Endothelial cell of umbilical vein (primary cell): ENCODE measurements at regions not wholly inside any gene's neighbourhood (a gene's known extent, or its start where the extent isn't known, plus 50 kb on each side); places are given as distances from the start of the nearest gene placed in this dataset.

Experiments
- BruUV-seq: library from RNA; stranded (reverse); fragments of 400-500 nt; replicated peaks from 2 replicates; lab custom pipeline; 2021; lab: Mats Ljungman, UMichigan
- CTCF ChIA-PET: fragments of 300-600, 350-600 bp; sonication (Branson Sonifier 250); formaldehyde crosslinking; loops from one replicate; lab custom pipeline; 2021; ENCODE audit warnings: antibody characterized with exemption, inconsistent platforms; lab: Charles Lee
- POLR2A ChIA-PET: fragments of 300-600, 350-600 bp; sonication (Branson Sonifier 250); formaldehyde crosslinking; loops from one replicate; lab custom pipeline; 2021; ENCODE audit warnings: antibody characterized with exemption, inconsistent platforms; lab: Charles Lee
- DNase-seq: peaks from one replicate; pipeline ENCODE4 v3.0.0-alpha.2; 2011; ENCODE audit warnings: low read depth, low spot score
- FAIRE-seq: peaks from 2 replicates; lab custom pipeline; 2011; peaks lifted over from hg19 to GRCh38; lab: Jason Lieb, UNC
- H2AFZ ChIP-seq: 2 replicates; pipeline ENCODE4 v1.6.0; 2012; ENCODE audit warnings: low read depth, low read length, control low read depth, inconsistent platforms
- H3K27ac ChIP-seq: 2 replicates; pipeline ENCODE4 v1.5.1; 2011; ENCODE audit warnings: low read depth, mild to moderate bottlenecking, control low read depth, low read length, moderate library complexity; ENCODE audit not compliant: insufficient read depth
- H3K27me3 ChIP-seq, 2 experiments: 2 replicates each; pipeline versions ENCODE4 v1.6.0 to v1.6.1; 2011; ENCODE audit warnings: low read length in 2 of 2, mixed read lengths in 1 of 2; ENCODE audit not compliant: control insufficient read depth in 2 of 2, insufficient read depth in 2 of 2
- H3K36me3 ChIP-seq, 2 experiments: 2 replicates in 1 of 2; 3 replicates in 1 of 2; pipeline ENCODE4 v1.5.1; 2011; ENCODE audit warnings: low read length in 2 of 2, mild to moderate bottlenecking in 1 of 2, moderate library complexity in 1 of 2; ENCODE audit not compliant: control insufficient read depth in 2 of 2, insufficient read depth in 2 of 2; ENCODE audit errors: extremely low read depth in 1 of 2
- H3K4me1 ChIP-seq: 3 replicates; pipeline ENCODE4 v1.5.1; 2011; ENCODE audit warnings: mild to moderate bottlenecking, low read length; ENCODE audit not compliant: control insufficient read depth, insufficient read depth; ENCODE audit errors: extremely low read depth
- H3K4me2 ChIP-seq: 2 replicates; pipeline ENCODE4 v1.6.1; 2011; ENCODE audit warnings: low read length, control low read depth, mixed read lengths; ENCODE audit not compliant: insufficient read depth
- H3K4me3 ChIP-seq, 3 experiments: fragments of 200-600 bp in 1 of 3; sonication (generic), shearing (Covaris generic) in 1 of 3; replicated peaks in 1 of 3; 2 replicates each; pipeline ENCODE4 v1.5.1; 2011 to 2016; ENCODE audit warnings: control low read depth in 3 of 3, low read length in 3 of 3, mild to moderate bottlenecking in 2 of 3, inconsistent platforms in 1 of 3, low read depth in 1 of 3, moderate library complexity in 1 of 3; ENCODE audit not compliant: insufficient read depth in 1 of 3
- H3K79me2 ChIP-seq: 2 replicates; pipeline ENCODE4 v1.6.0; 2012; ENCODE audit warnings: low read length, inconsistent platforms; ENCODE audit not compliant: control insufficient read depth, insufficient read depth
- H3K9ac ChIP-seq: replicated peaks from 2 replicates; pipeline ENCODE3; 2011; ENCODE audit warnings: low read length, control low read depth; ENCODE audit not compliant: insufficient read depth; ENCODE audit errors: extremely low read depth
- H3K9me1 ChIP-seq: replicated peaks from 3 replicates; pipeline ENCODE4 v1.6.0; 2011; ENCODE audit warnings: mild to moderate bottlenecking, low read length; ENCODE audit not compliant: control insufficient read depth, insufficient read depth; ENCODE audit errors: extremely low read depth
- H3K9me3 ChIP-seq: replicated peaks from 2 replicates; pipeline ENCODE4 v1.5.1; 2012; ENCODE audit warnings: low read length, inconsistent platforms; ENCODE audit not compliant: control insufficient read depth, insufficient read depth
- H4K20me1 ChIP-seq: replicated peaks from 2 replicates; pipeline ENCODE3; 2011; ENCODE audit warnings: mild to moderate bottlenecking, low read length; ENCODE audit not compliant: control insufficient read depth, insufficient read depth; ENCODE audit errors: extremely low read depth
- CTCF ChIP-seq, 2 donors: IDR thresholded peaks; 1 replicate in 1 of 2; 2 replicates in 1 of 2; pipeline ENCODE4 v1.5.1; 2011; ENCODE audit warnings: low read length in 2 of 2, mild to moderate bottlenecking in 2 of 2, moderate library complexity in 2 of 2, control low read depth in 1 of 2, inconsistent platforms in 1 of 2, low read depth in 1 of 2; ENCODE audit not compliant: insufficient read depth in 1 of 2; ENCODE audit errors: extremely low read depth in 1 of 2
- EZH2 ChIP-seq: IDR thresholded peaks from 2 replicates; pipeline ENCODE4 v1.6.1; 2012; ENCODE audit warnings: borderline replicate concordance, low read depth, mild to moderate bottlenecking, moderate library complexity, low read length, inconsistent platforms; ENCODE audit not compliant: severe bottlenecking
- FOS ChIP-seq: IDR thresholded peaks from 2 replicates; pipeline ENCODE4 v1.6.1; 2011; ENCODE audit warnings: mild to moderate bottlenecking, low read length, moderate library complexity, borderline replicate concordance; ENCODE audit not compliant: insufficient read depth
- GATA2 ChIP-seq: IDR thresholded peaks from 2 replicates; pipeline ENCODE4 v1.7.0; 2011; ENCODE audit warnings: low read depth, mild to moderate bottlenecking, moderate library complexity, mixed read lengths, low read length; ENCODE audit not compliant: insufficient read length, insufficient read depth
- JUN ChIP-seq: IDR thresholded peaks from 2 replicates; pipeline ENCODE4 v1.6.1; 2011; ENCODE audit warnings: borderline replicate concordance, low read depth; ENCODE audit not compliant: insufficient read length, insufficient read depth
- MYC ChIP-seq: IDR thresholded peaks from one replicate; pipeline ENCODE4 v1.6.1; 2011; ENCODE audit warnings: mild to moderate bottlenecking, low read depth, low read length
- POLR2A ChIP-seq: IDR thresholded peaks from 2 replicates; pipeline ENCODE4 v1.6.1; 2012; ENCODE audit warnings: low read depth, mild to moderate bottlenecking, control low read depth, low read length
- POLR2AphosphoS5 ChIP-seq: IDR thresholded peaks from 2 replicates; pipeline ENCODE4 v1.6.1; 2012; ENCODE audit warnings: low read depth, mild to moderate bottlenecking, control low read depth, low read length, moderate library complexity; ENCODE audit not compliant: insufficient read depth
- dilution Hi-C: fragments of 300-500 bp; cut with MboI; formaldehyde crosslinking; loops from one replicate; pipeline ENCODE4 v1.15.0; 2019; ENCODE audit warnings: low sequenced_read_pairs; ENCODE audit not compliant: extremely low pct_ligation_motif_present
- intact Hi-C: fragments of 100-400 bp; cut with micrococcal nuclease; formaldehyde crosslinking; loops from one replicate; pipeline ENCODE4 v1.10.0; 2022
- TF ChIP-seq, protein P1 (sequence below): IDR thresholded peaks from 2 replicates; pipeline ENCODE4 v1.6.1; 2011; ENCODE audit not compliant: insufficient read depth, insufficient read length

- TF ChIP-seq POLR2AphosphoS5, result no peak
- TF ChIP-seq GATA2, result no peak
- TF ChIP-seq POLR2A, result no peak
- no peak for TF ChIP-seq MYC
- no peak for TF ChIP-seq JUN
- TF ChIP-seq CTCF (IDR thresholded peaks at IDR 0.05; ENCODE audit: extremely low read depth in 1 of 2, insufficient read depth in 1 of 2, low read depth in 1 of 2, low read length in 2 of 2), result no peak
- no peak for TF ChIP-seq EZH2
- TF ChIP-seq FOS, result no peak
- TF ChIP-seq, protein P1, sequence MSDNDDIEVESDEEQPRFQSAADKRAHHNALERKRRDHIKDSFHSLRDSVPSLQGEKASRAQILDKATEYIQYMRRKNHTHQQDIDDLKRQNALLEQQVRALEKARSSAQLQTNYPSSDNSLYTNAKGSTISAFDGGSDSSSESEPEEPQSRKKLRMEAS, result no peak
- dilution Hi-C loops (no loop called here), intact Hi-C loops (no loop called here)
- Histone ChIP-seq H3K27ac (no peak overlapping the region), H2AFZ (no peak overlapping the region), H3K79me2 (no peaks in the 10 kb centered on the region), H3K4me1 (no peaks in the 10 kb centered on the region), H3K36me3 (no peaks in the 10 kb centered on the region), H3K9me1 (no peaks in the 10 kb centered on the region), H3K9ac (no peak overlapping the region), H3K27me3 (no peaks in the 10 kb centered on the region), H3K4me2 (no peak overlapping the region), H3K9me3 (no peaks in the 10 kb centered on the region), H3K4me3 (no peak overlapping the region), H4K20me1 (no peaks in the 10 kb centered on the region)
- FAIRE-seq, result no peak
- ChIA-PET POLR2A (no interaction called here), CTCF (no interaction called here)
- no peak for DNase-seq
- BruUV-seq, result no TSS peak
Measured at GRCh38 chr12:23464241-23464812, 485.1 kb downstream of the SOX5 start.
